GM06990 (cell line): ENCODE measurements at regions not wholly inside any gene's neighbourhood (a gene's known extent, or its start where the extent isn't known, plus 50 kb on each side); places are given as distances from the start of the nearest gene placed in this dataset.
"Not testable (repeated sequence)": the region's sequence is repeated elsewhere in the genome, so short reads cannot be mapped to it uniquely, and the experiment has no call there.

Experiments
- DNase-seq: peaks from one replicate; pipeline ENCODE4 v3.0.0-alpha.2; 2011; ENCODE audit not compliant: insufficient read length; ENCODE audit errors: extremely low read depth
- H3K27me3 ChIP-seq: replicated peaks from 2 replicates; pipeline ENCODE4 v1.6.0; 2011; ENCODE audit warnings: low read length; ENCODE audit not compliant: control insufficient read depth, insufficient read depth
- H3K36me3 ChIP-seq: 2 replicates; pipeline ENCODE4 v1.5.1; 2011; ENCODE audit warnings: low read length; ENCODE audit not compliant: control insufficient read depth, insufficient read depth
- H3K4me3 ChIP-seq: replicated peaks from 2 replicates; pipeline ENCODE4 v1.5.1; 2011; ENCODE audit warnings: low read depth, mild to moderate bottlenecking, control low read depth, low read length
- CTCF ChIP-seq: IDR thresholded peaks from 2 replicates; pipeline ENCODE4 v1.5.1; 2011; ENCODE audit warnings: low read length, control low read depth, mild to moderate bottlenecking, inconsistent platforms; ENCODE audit not compliant: insufficient read depth, poor library complexity, severe bottlenecking

- TF ChIP-seq CTCF = no peak
- Histone ChIP-seq H3K36me3 (no peaks in the 10 kb centered on the region), H3K4me3 (no peak overlapping the region), H3K27me3 (no peaks in the 10 kb centered on the region)
- no peak for DNase-seq
Measured at GRCh38 chr14:31911160-31911559, 165.9 kb upstream of the ARHGAP5 start.

GRCh38 chr14:31913370-31913769 lies 163.7 kb upstream of the ARHGAP5 start:
- Histone ChIP-seq H3K4me3 (no peak overlapping the region), H3K27me3 (no peaks in the 10 kb centered on the region), H3K36me3 (no peaks in the 10 kb centered on the region)
- no peak for TF ChIP-seq CTCF
- DNase-seq = no peak

- H3K27me3 ChIP-seq, H3K36me3 ChIP-seq, DNase-seq, H3K4me3 ChIP-seq: not testable (repeated sequence)
Measured at GRCh38 chr14:31918289-31918688, 158.8 kb upstream of the ARHGAP5 start.

DNA sequence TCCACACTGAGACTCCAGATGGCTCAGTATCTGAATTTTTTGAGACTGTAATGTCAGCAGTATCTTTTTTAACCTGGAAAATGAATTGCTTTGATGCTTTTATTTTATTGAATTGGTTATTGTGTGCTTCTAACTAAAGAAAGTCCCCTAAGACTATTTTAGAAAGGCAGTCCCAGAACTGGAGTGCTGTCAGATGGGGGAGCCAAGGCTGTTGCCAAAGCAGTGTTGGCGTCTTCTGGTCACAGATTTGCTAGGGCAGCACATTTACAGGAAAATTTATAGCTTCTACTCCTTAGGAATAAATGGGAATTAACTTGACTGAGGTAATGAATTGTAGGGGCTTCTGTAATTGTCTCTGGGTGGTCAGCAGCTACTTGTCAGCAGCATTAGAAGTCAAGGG lies 157.1 kb upstream of the ARHGAP5 start:
- no peak for TF ChIP-seq CTCF
- H3K4me3 ChIP-seq = no peak overlapping the region
- H3K36me3 ChIP-seq = no peaks in the 10 kb centered on the region
- no peak for DNase-seq
- no peaks in the 10 kb centered on the region for H3K27me3 ChIP-seq

- Histone ChIP-seq H3K27me3 (no peaks in the 10 kb centered on the region), H3K4me3 (no peak overlapping the region), H3K36me3 (no peaks in the 10 kb centered on the region)
- no peak for DNase-seq
- TF ChIP-seq CTCF = no peak
Measured at GRCh38 chr14:31920989-31921650, 156.0 kb upstream of the ARHGAP5 start.

DNA sequence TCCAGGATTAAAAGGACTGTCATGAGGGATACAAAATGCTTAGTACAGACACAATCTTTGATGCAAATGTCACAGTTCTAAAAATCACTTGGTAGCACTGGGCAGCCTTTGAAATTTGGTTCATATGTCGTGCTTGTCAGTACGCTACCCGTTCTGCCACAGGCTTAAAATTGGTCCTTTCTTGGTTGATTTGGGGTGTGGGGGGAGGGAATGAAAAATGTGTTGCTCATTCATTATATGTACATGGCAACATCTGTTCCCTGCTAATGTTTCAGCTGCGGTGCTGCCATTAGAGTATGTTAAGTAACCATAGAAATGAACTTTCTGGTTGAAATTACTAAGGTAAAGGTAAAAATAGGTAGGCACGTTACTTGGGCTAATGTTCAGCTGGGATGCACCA lies 155.4 kb upstream of the ARHGAP5 start:
- H3K27me3 ChIP-seq = no peaks in the 10 kb centered on the region
- DNase-seq = no peak
- no peak for TF ChIP-seq CTCF
- no peak overlapping the region for H3K4me3 ChIP-seq
- H3K36me3 ChIP-seq = no peaks in the 10 kb centered on the region
